HL-60 (cell line): ENCODE measurements at regions not wholly inside any gene's neighbourhood (a gene's known extent, or its start where the extent isn't known, plus 50 kb on each side); places are given as distances from the start of the nearest gene placed in this dataset.

ENCODE experiments used
- CTCF ChIP-seq: IDR thresholded peaks from one replicate; pipeline ENCODE4 v1.5.1; 2011; ENCODE audit warnings: low read length, control low read depth, inconsistent platforms; ENCODE audit not compliant: insufficient read depth
- GABPA ChIP-seq: IDR thresholded peaks from 2 replicates; pipeline ENCODE4 v1.6.1; 2012; ENCODE audit warnings: low read depth
- POLR2AphosphoS5 ChIP-seq: IDR thresholded peaks from 2 replicates; pipeline ENCODE4 v1.6.1; 2012; ENCODE audit warnings: low read depth
- REST ChIP-seq: IDR thresholded peaks from 2 replicates; pipeline ENCODE4 v1.6.1; 2012; ENCODE audit warnings: low read depth; ENCODE audit not compliant: insufficient replicate concordance
- SPI1 ChIP-seq: IDR thresholded peaks from 2 replicates; pipeline ENCODE4 v1.6.1; 2012; ENCODE audit warnings: low read depth, mild to moderate bottlenecking, borderline replicate concordance

DNA sequence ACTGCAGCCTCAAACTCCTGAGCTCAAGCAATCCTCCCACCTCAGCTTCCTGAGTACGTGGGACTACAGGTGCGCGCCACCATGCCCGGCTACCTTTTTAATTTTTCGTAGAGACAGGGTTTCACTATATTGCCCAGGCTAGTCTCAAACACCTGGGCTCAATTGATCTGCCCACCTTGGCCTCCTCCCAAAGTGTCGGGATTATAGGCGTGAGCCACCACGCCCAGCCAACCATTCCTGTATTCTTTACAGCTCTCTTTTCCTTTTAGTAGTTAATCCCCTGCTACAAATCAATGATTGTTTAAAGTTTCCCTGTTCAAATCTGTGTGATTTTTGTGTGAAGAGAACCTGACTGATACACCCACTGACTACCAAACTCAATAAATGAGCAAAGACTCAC is 75.4 kb upstream of the SVIL start:
- no peak for TF ChIP-seq REST
- TF ChIP-seq CTCF: no peak
- TF ChIP-seq POLR2AphosphoS5: no peak
- no peak for TF ChIP-seq GABPA
- TF ChIP-seq SPI1: no peak
